ENCODE measurements at regions not wholly inside any gene's neighbourhood (a gene's known extent, or its start where the extent isn't known, plus 50 kb on each side); places are given as distances from the start of the nearest gene placed in this dataset.
"Not testable (repeated sequence)": the region's sequence is repeated elsewhere in the genome, so short reads cannot be mapped to it uniquely, and the experiment has no call there.

- no peak for TF ChIP-seq CTCF (IDR thresholded peaks at IDR 0.05; ENCODE audit: insufficient read depth, low read length, severe bottlenecking)
- Histone ChIP-seq H3K27me3 (ENCODE audit: control insufficient read depth, insufficient read depth, low read length) (no peaks in the 10 kb centered on the region), H3K36me3 (ENCODE audit: control insufficient read depth, insufficient read depth, low read length) (no peaks in the 10 kb centered on the region), H3K4me3 (ENCODE audit: low read depth, low read length) (no peak overlapping the region)
- FAIRE-seq (no peak), DNase-seq (ENCODE audit: low read depth) (no peak)
Measured at GRCh38 chr15:36050899-36051298, 504.9 kb upstream of the DPH6 start.

GRCh38 chr15:36052641-36053040, 506.7 kb upstream of the DPH6 start:
- H3K36me3 ChIP-seq (ENCODE audit: control insufficient read depth, insufficient read depth, low read length); FAIRE-seq; H3K27me3 ChIP-seq (ENCODE audit: control insufficient read depth, insufficient read depth, low read length); H3K4me3 ChIP-seq (ENCODE audit: low read depth, low read length): not testable (repeated sequence)
- DNase-seq (ENCODE audit: low read depth): peak; percentile 15
- TF ChIP-seq CTCF (IDR thresholded peaks at IDR 0.05; ENCODE audit: insufficient read depth, low read length, severe bottlenecking): peak; percentile 17

GRCh38 chr15:36053746-36054145, 507.8 kb upstream of the DPH6 start:
- no peak for TF ChIP-seq CTCF (IDR thresholded peaks at IDR 0.05; ENCODE audit: insufficient read depth, low read length, severe bottlenecking)
- DNase-seq (ENCODE audit: low read depth): peak; percentile 6
- Histone ChIP-seq H3K4me3 (ENCODE audit: low read depth, low read length) (no peak overlapping the region), H3K36me3 (ENCODE audit: control insufficient read depth, insufficient read depth, low read length) (no peaks in the 10 kb centered on the region), H3K27me3 (ENCODE audit: control insufficient read depth, insufficient read depth, low read length) (no peaks in the 10 kb centered on the region)
- FAIRE-seq: no peak

- H3K4me3 ChIP-seq (ENCODE audit: low read depth, low read length): no peak overlapping the region
- no peak for DNase-seq (ENCODE audit: low read depth)
- TF ChIP-seq CTCF (IDR thresholded peaks at IDR 0.05; ENCODE audit: insufficient read depth, low read length, severe bottlenecking): no peak
- FAIRE-seq: no peak
- H3K27me3 ChIP-seq (ENCODE audit: control insufficient read depth, insufficient read depth, low read length): no peaks in the 10 kb centered on the region
- no peaks in the 10 kb centered on the region for H3K36me3 ChIP-seq (ENCODE audit: control insufficient read depth, insufficient read depth, low read length)
Measured at GRCh38 chr15:36059596-36059995, 513.6 kb upstream of the DPH6 start.

- Histone ChIP-seq H3K4me3 (ENCODE audit: low read depth, low read length) (no peak overlapping the region), H3K27me3 (ENCODE audit: control insufficient read depth, insufficient read depth, low read length) (no peaks in the 10 kb centered on the region), H3K36me3 (ENCODE audit: control insufficient read depth, insufficient read depth, low read length) (no peaks in the 10 kb centered on the region)
- DNase-seq (ENCODE audit: low read depth): no peak
- FAIRE-seq: peak; percentile 13
- no peak for TF ChIP-seq CTCF (IDR thresholded peaks at IDR 0.05; ENCODE audit: insufficient read depth, low read length, severe bottlenecking)
Measured at GRCh38 chr15:36062357-36062756, 516.4 kb upstream of the DPH6 start.

- TF ChIP-seq CTCF (IDR thresholded peaks at IDR 0.05; ENCODE audit: insufficient read depth, low read length, severe bottlenecking): no peak
- Histone ChIP-seq H3K36me3 (ENCODE audit: control insufficient read depth, insufficient read depth, low read length) (no peaks in the 10 kb centered on the region), H3K27me3 (ENCODE audit: control insufficient read depth, insufficient read depth, low read length) (no peaks in the 10 kb centered on the region), H3K4me3 (ENCODE audit: low read depth, low read length) (no peak overlapping the region)
- FAIRE-seq (no peak), DNase-seq (ENCODE audit: low read depth) (peak; percentile 75)
Measured at GRCh38 chr15:36066757-36067156, 512.7 kb upstream of the CDIN1 start.
